ENCODE measurements at regions not wholly inside any gene's neighbourhood (a gene's known extent, or its start where the extent isn't known, plus 50 kb on each side); places are given as distances from the start of the nearest gene placed in this dataset.

DNA sequence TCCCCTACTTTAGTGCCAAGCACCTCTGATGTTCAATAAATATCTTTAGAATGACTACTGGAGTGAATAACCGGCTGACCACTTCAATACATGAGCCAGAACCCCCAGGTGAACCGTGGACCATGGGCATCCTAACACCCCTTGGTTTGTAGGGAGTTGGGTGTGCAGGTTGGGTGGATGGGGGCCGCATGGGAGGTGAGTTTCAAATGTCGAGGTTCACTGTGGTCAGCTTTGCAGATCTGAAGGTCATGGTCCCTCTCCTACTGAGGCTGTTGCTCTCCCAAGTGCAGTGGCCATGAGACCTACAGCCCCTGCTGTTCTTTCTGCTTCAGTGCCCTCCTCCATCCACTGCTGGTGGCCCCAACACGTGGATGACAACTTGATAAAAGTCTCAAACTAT, 178.0 kb upstream of the MKI67 start:
- Mint-ChIP-seq H3K36me3 (ENCODE audit: low read depth) (no peaks in the 10 kb centered on the region), H3K9me3 (ENCODE audit: low read depth) (peaks cover 9% of the 10 kb centered on the region), H3K27ac (no peak overlapping the region), H3K4me3 (no peak overlapping the region), H3K27me3 (peaks cover 7% of the 10 kb centered on the region), H3K4me1 (no peaks in the 10 kb centered on the region)
- no peak for DNase-seq
- intact Hi-C loops (cut with DNase I, micrococcal nuclease) = no loop called here
- ChIA-PET POLR2A (no interaction called here), CTCF (no interaction called here)
- ATAC-seq = no peak

DNA sequence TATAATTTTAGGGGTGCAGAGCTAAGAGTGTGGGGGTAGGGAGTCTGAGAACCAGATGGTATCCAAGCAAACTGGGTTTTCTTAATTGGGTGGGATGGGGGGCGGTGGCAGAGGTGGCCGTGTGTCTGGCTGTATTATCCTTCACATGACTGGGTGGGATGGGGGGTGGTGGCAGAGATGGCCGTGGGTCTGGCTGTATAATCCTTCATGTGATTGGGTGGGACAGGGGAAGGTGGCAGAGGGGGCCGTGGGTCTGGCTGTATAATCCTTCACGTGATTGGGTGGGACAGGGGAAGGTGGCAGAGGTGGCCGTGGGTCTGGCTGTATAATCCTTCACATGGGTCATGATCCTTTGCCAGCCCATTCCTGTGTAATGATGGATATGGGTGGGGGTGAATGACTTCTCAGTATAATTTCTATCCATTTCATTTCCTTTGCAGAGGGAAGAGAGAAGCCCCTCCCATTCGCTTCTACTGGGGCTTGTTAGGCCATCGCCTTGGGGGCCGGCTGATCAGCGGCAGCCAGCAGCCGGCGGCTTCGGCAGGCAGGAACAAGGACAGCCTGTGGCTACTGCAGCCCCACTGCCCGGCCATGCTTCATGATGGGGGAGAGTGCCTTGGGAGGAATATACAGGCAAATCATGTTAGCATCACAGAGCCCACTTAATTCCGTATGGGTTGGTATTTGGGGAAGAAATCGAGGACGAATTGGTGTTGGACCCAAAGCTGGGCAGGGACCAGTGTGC, 179.6 kb upstream of the MKI67 start:
- Mint-ChIP-seq H3K36me3 (ENCODE audit: low read depth) (no peaks in the 10 kb centered on the region), H3K27ac (no peak overlapping the region), H3K9me3 (ENCODE audit: low read depth) (peaks cover 9% of the 10 kb centered on the region), H3K4me3 (no peak overlapping the region), H3K27me3 (peaks cover 7% of the 10 kb centered on the region), H3K4me1 (no peaks in the 10 kb centered on the region)
- POLR2A ChIA-PET = no interaction called here
- DNase-seq (no peak), ATAC-seq (no peak)
- intact Hi-C loops (cut with DNase I, micrococcal nuclease) = no loop called here
- CTCF ChIA-PET = no interaction called here

DNA sequence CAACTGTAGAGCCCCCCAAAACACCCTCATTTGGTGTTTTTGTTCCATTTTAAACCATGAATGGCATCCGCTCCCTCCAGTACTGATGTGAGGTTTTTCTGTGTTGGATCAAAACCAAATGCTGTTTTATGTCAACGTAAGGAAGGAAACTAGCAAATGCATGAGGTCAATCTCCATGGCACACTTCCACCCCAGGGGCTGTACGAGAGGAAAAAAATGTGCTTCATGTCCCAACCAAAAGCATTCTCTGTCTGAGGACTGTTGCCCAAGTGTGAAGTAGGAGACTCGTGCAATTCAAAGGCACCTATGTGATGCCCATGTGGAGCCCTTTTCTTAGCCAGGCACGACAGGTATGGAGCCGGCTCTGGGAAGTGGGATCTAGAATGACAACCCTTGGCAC, 180.3 kb upstream of the MKI67 start:
- H3K4me3 Mint-ChIP-seq = no peak overlapping the region
- no peak overlapping the region for H3K27ac Mint-ChIP-seq

DNA sequence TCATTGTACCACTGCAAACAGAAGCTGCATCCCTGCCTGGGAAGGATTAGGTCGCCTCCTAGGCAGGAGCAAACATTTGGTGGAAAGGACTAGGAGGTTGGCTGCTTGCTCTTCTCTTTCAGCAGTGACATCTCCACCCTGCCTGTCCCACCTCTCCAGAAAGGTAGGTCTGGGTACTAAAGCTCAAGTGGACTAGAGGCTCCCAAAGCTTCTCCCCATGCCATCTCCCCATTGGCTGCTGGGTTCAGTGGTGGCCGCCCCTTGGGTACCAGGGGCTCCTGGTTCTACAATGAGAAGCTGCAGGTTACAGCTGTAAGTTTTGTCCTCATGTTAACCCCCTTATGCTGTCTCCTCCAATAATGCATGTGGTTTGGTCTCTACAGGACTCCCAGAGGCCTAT, 180.7 kb upstream of the MKI67 start:
- POLR2A ChIA-PET = no interaction called here
- CTCF ChIA-PET = interaction anchor here (0.6 kb wide), 2 partner anchors 9 to 1255 kb away, joined by 3 read pairs; no protein-coding TSS in a partner anchor
- Mint-ChIP-seq H3K36me3 (ENCODE audit: low read depth) (no peaks in the 10 kb centered on the region), H3K9me3 (ENCODE audit: low read depth) (no peaks in the 10 kb centered on the region), H3K4me3 (no peak overlapping the region), H3K27me3 (peaks cover 7% of the 10 kb centered on the region), H3K27ac (no peak overlapping the region), H3K4me1 (no peaks in the 10 kb centered on the region)
- ATAC-seq (no peak), DNase-seq (no peak)
- intact Hi-C loops (cut with DNase I, micrococcal nuclease) = no loop called here

More for the DNA sequence above, 180.3 kb upstream of the MKI67 start:
- no peak for ATAC-seq
- no peak for DNase-seq
- Mint-ChIP-seq H3K27me3 (peaks cover 7% of the 10 kb centered on the region), H3K36me3 (ENCODE audit: low read depth) (no peaks in the 10 kb centered on the region), H3K9me3 (ENCODE audit: low read depth) (peaks cover 4% of the 10 kb centered on the region), H3K4me1 (no peaks in the 10 kb centered on the region)
- ChIA-PET CTCF (no interaction called here), POLR2A (no interaction called here)
- intact Hi-C loops (cut with DNase I, micrococcal nuclease) = no loop called here

DNA sequence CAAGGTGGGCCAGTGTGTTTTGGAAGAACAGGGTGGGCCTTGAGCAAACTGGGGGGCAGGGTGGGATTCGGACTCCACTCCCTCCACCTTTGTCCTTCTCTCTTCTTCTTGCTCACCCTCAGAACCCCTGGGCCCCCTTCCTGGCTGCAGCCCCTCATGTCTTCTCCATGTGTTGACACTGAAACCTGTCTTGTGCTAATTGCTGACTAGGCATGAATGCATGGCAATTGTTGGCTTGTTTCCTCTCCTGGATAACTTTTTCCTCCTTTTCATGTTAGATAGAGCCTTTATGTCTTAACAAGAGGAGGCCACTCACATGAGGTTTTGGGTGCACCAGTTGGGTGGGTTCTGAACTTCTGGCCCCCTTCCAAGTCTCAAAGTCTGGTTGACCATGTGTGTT, 181.6 kb upstream of the MKI67 start:
- peaks cover 7% of the 10 kb centered on the region for H3K27me3 Mint-ChIP-seq
- CTCF ChIA-PET = interaction anchor here (0.6 kb wide), 1 partner anchor 10 kb away, joined by 3 read pairs; no protein-coding TSS in a partner anchor
- H3K36me3 Mint-ChIP-seq (ENCODE audit: low read depth) = no peaks in the 10 kb centered on the region
- H3K27ac Mint-ChIP-seq = no peak overlapping the region
- ATAC-seq (no peak), DNase-seq (no peak)
- no peaks in the 10 kb centered on the region for H3K4me1 Mint-ChIP-seq
- no peaks in the 10 kb centered on the region for H3K9me3 Mint-ChIP-seq (ENCODE audit: low read depth)
- H3K4me3 Mint-ChIP-seq = no peak overlapping the region
- POLR2A ChIA-PET = interaction anchor here (0.6 kb wide), 1 partner anchor 85 kb away, joined by 3 read pairs; no protein-coding TSS in a partner anchor
- intact Hi-C loops (cut with DNase I, micrococcal nuclease) = no loop called here

DNA sequence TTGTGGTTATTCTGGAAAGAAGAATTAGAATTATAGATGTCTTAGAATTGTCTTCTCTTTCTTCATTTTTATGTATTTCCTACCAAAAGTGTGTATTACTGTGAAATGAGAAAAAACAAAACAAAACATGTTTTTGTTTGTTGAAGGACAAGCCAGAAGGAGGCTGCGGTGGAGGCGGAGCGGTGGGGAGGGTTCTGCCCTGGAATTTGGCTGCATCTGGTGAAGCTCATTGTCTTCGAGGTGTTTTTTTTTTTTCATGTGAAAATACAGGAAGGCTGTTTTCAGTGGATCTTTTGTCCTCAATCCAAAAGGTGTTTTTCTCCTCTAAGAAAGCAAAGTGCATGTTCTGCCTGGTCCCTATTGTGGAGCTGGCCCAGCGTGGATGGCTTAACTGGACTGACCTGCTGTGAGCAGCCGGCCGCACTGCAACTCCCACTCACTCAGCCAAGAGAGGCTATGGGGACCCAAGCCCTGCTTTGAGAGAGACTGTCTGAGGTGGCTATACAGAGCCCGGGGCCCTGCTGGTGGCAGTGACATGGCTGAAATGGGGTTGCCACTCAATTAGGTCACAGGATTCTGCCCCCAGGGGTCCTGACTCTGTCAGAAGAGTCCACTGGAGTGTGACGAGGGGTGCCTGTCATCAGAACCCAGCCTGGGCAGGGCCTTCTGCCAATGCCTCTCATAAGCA, 184.9 kb upstream of the MKI67 start:
- no peak for ATAC-seq

DNA sequence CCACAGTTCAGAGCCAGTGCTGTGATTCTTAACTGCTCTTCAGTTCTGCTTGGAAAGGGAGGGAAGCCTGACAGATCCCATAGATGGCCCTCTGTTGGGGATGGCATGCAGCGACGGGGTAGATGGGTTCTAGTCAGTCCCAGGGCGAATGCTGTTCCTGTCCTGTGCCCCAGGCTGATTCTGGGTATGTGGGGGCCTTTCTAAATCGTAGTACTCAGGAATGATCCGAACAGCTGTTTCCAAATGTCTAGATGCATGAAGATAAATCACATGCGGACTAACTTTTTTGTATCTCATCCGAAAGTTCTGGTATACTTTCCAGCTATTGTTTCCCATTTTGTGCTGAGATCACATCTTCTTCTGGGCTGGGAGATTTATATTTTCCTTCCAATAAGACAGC, 186.0 kb upstream of the MKI67 start:
- Mint-ChIP-seq H3K36me3 (ENCODE audit: low read depth) (no peaks in the 10 kb centered on the region), H3K4me1 (no peaks in the 10 kb centered on the region), H3K27me3 (no peaks in the 10 kb centered on the region), H3K9me3 (ENCODE audit: low read depth) (no peaks in the 10 kb centered on the region), H3K27ac (no peak overlapping the region), H3K4me3 (no peak overlapping the region)
- ATAC-seq (no peak), DNase-seq (no peak)
- POLR2A ChIA-PET = no interaction called here
- CTCF ChIA-PET = no interaction called here
- intact Hi-C loops (cut with DNase I, micrococcal nuclease) = no loop called here

More for the DNA sequence above, 184.9 kb upstream of the MKI67 start:
- Mint-ChIP-seq H3K9me3 (ENCODE audit: low read depth) (no peaks in the 10 kb centered on the region), H3K27ac (no peak overlapping the region), H3K4me3 (no peak overlapping the region), H3K27me3 (no peaks in the 10 kb centered on the region), H3K36me3 (ENCODE audit: low read depth) (no peaks in the 10 kb centered on the region), H3K4me1 (no peaks in the 10 kb centered on the region)
- no peak for DNase-seq
- CTCF ChIA-PET = interaction anchor here (0.5 kb wide), 1 partner anchor 136 kb away, joined by 3 read pairs; no protein-coding TSS in a partner anchor
- POLR2A ChIA-PET = no interaction called here
- intact Hi-C loops (cut with DNase I, micrococcal nuclease) = no loop called here

DNA sequence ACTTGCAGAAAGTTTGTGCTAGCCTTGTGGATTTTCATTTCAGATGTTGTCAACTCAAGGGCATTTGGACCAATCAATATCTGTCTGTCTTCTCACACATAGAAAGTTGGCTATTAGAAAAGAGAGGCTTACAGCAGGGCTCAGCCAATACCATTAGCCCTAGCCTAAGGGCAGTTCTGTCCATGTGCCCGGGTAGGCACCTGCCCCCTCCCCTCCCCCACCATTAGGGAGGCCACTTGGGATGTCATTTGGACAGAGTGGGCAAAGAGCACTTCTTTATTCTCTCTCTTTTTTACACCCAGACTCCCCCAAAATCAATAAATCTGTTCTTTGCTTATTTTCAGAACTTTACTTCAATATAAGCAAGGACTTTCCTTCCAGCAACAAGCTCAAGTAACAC, 188.5 kb upstream of the MKI67 start:
- no peak for DNase-seq
- Mint-ChIP-seq H3K27ac (no peak overlapping the region), H3K27me3 (no peaks in the 10 kb centered on the region), H3K36me3 (ENCODE audit: low read depth) (no peaks in the 10 kb centered on the region), H3K9me3 (ENCODE audit: low read depth) (no peaks in the 10 kb centered on the region), H3K4me3 (no peak overlapping the region), H3K4me1 (no peaks in the 10 kb centered on the region)
- ChIA-PET POLR2A (no interaction called here), CTCF (no interaction called here)
- intact Hi-C loops (cut with DNase I, micrococcal nuclease) = no loop called here
- no peak for ATAC-seq

DNA sequence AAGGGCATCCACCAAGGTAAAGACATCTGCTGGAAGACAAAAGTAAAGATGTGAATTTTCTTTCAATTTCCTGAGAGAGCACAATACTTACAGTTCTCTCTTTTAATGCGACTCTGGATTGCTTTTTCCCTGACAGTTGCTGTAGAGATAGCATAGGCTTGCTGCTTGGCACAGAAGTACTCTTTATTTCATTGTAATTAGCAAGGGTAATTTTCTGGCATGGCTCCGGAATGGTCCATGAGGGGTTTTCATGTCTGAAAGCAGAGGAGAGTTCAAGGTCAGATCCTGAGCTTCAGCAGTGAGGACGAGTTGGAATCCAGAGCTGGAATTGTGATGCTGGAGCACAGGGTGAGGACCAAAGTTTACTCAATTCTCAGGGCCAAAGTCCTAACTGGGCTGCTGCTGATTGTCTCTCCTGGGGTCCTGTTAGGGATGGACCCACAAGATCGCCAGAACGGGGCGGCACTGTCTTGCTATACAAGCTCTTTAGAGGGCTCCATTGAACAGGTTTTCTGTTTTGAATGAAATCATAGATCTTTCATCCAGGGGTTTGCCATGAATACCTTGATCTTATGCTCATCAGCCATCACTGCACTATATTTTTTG, 190.0 kb upstream of the MKI67 start:
- no peaks in the 10 kb centered on the region for H3K36me3 Mint-ChIP-seq (ENCODE audit: low read depth)
- ATAC-seq (no peak), DNase-seq (no peak)
- CTCF ChIA-PET = no interaction called here
- no peak overlapping the region for H3K27ac Mint-ChIP-seq
- no peak overlapping the region for H3K4me3 Mint-ChIP-seq
- H3K4me1 Mint-ChIP-seq = no peaks in the 10 kb centered on the region
- intact Hi-C loops (cut with DNase I, micrococcal nuclease) = no loop called here
- no peaks in the 10 kb centered on the region for H3K27me3 Mint-ChIP-seq
- POLR2A ChIA-PET = no interaction called here
- H3K9me3 Mint-ChIP-seq (ENCODE audit: low read depth) = no peaks in the 10 kb centered on the region

DNA sequence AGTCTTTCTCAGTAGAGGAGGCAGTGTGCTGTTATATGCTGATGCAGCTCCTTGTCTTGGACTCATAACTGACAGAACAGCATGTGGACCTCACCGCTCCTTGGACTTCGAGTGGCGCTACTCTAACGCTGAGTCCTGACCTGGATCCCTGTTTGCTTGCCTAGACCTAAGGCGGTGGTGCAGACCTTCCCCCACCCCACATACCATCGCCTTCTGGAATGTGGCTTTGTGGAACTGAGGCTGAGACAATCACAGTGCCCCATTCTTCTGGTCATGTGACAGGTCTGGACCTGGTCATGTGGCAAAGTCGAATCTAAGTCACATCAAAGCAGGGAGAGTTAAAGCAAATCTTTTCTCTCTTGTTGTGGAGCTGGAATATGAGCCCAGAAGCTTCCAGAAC, 190.7 kb upstream of the MKI67 start:
- DNase-seq = no peak
- ATAC-seq = no peak
- Mint-ChIP-seq H3K4me3 (no peak overlapping the region), H3K36me3 (ENCODE audit: low read depth) (no peaks in the 10 kb centered on the region), H3K27ac (no peak overlapping the region), H3K9me3 (ENCODE audit: low read depth) (no peaks in the 10 kb centered on the region), H3K4me1 (no peaks in the 10 kb centered on the region), H3K27me3 (peaks cover 1% of the 10 kb centered on the region)
- POLR2A ChIA-PET = no interaction called here
- CTCF ChIA-PET = interaction anchor here (1.2 kb wide), 1 partner anchor 24 kb away, joined by 3 read pairs; no protein-coding TSS in a partner anchor
- intact Hi-C loops (cut with DNase I, micrococcal nuclease) = no loop called here

DNA sequence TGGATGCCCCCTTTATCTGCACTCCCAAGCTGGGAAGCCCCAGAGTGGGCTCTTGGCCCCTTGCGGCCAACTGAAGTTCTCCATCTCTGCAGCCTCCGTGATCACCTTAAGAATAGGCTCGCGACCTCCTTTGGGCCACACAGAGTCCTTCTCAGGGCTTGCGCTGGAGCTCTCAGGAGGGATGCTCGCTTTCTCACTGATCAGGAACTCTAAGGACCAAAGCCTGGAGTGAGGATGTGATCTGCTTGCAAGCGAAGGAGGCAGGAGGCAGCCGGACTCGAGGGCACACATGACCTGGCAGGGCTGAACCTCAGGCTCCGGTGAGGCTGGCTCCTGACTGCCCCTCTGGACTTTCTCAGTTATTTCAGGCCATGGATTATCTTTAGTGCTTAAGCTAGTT, 192.1 kb upstream of the MKI67 start:
- intact Hi-C loops (cut with DNase I, micrococcal nuclease) = no loop called here
- Mint-ChIP-seq H3K4me1 (no peaks in the 10 kb centered on the region), H3K36me3 (ENCODE audit: low read depth) (no peaks in the 10 kb centered on the region), H3K9me3 (ENCODE audit: low read depth) (no peaks in the 10 kb centered on the region), H3K27ac (no peak overlapping the region), H3K4me3 (no peak overlapping the region), H3K27me3 (peaks cover 3% of the 10 kb centered on the region)
- CTCF ChIA-PET = interaction anchor here (0.7 kb wide), 1 partner anchor 542 kb away, joined by 3 read pairs; no protein-coding TSS in a partner anchor
- POLR2A ChIA-PET = no interaction called here
- no peak for ATAC-seq
- no peak for DNase-seq

DNA sequence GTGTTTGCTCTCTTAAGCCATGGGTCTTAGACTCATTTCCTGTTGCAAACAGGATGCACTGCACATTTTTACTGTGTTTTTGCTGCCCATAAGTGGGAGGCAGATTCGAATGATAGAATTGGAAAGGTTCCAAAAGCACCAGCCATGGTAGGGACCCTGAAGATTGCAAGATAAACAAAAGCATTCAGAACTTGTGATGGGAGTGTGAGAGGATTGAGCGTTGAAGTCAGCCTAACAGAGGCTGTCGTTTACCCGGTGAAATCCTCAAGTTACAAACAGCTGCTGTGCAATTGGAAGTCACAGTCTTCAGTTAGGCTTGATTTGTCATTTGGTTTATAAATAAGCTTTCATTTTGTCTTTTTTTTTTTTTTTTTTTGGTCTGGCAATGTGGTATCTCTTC, 192.7 kb upstream of the MKI67 start:
- ChIA-PET CTCF (interaction anchor here (0.7 kb wide), 1 partner anchor 541 kb away, joined by 3 read pairs; no protein-coding TSS in a partner anchor), POLR2A (no interaction called here)
- DNase-seq = no peak
- intact Hi-C loops (cut with DNase I, micrococcal nuclease) = no loop called here
- Mint-ChIP-seq H3K36me3 (ENCODE audit: low read depth) (no peaks in the 10 kb centered on the region), H3K27ac (no peak overlapping the region), H3K27me3 (peaks cover 3% of the 10 kb centered on the region), H3K4me1 (no peaks in the 10 kb centered on the region), H3K4me3 (no peak overlapping the region), H3K9me3 (ENCODE audit: low read depth) (no peaks in the 10 kb centered on the region)
- no peak for ATAC-seq

Data from activated CD4-positive, alpha-beta T cell treated with anti-CD3 and anti-CD28 coated beads for 36 hours (primary cell).